ENCODE measurements at regions not wholly inside any gene's neighbourhood (a gene's known extent, or its start where the extent isn't known, plus 50 kb on each side); places are given as distances from the start of the nearest gene placed in this dataset.
A peak's percentile ranks its signal among the peaks of the same experiment; 100 is the strongest.

DNA sequence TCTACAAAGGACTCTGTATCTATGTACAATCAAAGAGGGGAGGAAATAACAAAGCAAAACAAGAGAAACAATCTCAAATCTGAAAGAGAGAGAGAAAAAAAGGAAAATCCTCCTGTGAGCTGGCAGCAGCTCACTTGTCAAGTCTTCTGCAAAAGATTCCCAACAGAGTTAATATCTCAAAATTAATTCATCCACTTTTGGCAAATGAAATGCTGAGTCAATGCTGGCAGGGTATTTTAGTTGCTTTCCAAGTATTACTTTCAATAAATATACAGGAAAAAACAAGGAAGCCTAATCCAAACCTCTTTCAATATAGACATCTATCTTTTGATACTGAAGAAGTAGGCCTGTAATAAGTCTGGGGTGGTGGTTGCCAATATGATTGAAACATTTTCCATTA lies 613.9 kb upstream of the NEGR1 start:
- no peak for DNase-seq

DNA sequence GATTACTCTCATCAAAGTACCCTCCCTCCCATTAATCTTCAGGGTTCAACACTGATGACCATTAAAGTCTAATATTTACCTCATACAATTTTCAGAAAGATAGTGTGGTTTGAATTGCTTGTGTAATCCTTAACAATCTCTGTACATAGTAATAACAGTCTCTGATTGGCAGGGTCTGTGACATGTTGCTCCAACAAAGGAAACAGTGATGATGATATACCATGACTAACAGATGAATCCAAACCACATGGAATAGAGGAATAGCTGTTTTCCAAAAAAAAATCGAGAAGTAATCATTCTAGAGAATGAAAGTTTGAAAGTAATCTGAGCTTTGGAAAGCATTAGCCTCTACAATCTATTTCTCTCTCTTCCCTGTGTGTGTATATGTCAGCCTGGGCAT lies 610.1 kb upstream of the NEGR1 start:
- DNase-seq: peak; percentile 89

DNA sequence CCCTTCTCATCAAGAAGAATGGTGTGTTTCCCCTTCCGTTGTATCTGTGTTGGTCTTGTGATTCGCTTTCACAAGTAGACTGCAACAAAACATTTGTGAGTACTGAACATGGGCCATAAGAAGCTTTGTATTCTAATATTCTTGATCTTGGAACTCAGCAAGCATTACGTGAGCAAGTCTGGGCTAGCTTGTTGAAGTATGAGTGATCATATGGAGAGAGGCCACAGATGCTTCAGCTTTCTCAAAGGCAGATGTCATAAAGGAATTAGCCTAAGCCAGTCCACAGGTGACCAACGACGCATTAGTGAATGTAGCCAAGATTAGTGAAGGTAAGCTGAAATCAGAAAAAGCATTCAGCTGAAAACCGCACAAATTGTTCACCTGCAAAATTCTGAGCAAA lies 609.6 kb upstream of the NEGR1 start:
- peak; percentile 11 for DNase-seq

DNA sequence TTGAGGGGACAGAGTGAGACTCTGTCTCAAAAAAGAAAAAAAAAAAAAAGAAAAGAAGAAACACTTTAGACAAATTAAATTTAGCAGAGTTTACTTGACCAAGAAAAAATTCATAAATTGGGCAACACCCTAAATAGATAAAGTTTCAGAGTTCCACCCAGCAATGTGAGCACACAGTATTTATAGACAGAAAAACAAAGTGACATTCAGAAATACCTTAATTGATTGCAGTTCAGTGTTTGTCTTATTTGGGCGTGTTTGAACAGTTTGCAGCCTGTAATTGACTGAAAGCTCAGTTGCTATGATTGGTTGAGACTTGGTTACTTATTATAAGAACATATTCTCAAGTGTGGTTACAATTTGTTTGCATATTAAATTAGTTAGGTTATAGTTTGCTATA lies 603.5 kb upstream of the NEGR1 start:
- no peak for DNase-seq

DNA sequence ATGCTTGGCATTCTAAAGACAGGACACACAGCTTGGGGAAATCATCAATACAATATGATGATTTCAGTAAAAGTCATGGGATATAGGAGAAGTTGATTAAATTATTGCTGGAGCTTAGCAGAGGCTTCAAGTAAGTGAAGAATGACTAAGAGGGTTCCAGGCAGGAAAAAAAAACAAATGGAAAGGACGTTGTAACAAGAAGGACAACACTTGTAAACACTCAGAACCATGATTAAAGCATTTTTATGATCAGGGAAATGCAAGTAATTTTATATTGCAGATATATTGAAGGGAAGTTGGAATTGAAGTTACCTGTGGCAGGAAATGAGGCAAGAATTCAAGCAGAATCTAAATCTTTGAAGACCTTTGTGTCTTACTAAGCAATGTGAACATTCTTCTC lies 602.7 kb upstream of the NEGR1 start:
- no peak for DNase-seq

DNA sequence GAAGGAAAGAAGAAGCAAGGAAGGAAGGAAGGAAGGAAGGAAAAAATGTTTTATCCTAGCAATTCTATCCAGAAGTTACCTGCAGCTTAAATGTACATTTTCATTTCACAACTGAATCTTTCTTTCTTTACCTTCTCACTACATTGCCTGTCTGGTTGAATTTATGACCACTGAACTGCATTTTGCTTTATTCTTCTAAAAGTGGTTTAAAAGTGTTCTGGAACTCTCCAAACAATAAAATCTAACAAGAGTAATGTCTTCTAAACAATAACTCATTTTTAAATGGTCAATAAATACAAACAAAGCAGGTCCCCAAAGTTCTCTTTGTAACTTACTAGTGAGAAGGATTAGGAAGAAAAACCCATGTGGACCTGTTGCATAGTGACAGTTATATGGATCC lies 587.5 kb upstream of the NEGR1 start:
- no peak for DNase-seq

DNA sequence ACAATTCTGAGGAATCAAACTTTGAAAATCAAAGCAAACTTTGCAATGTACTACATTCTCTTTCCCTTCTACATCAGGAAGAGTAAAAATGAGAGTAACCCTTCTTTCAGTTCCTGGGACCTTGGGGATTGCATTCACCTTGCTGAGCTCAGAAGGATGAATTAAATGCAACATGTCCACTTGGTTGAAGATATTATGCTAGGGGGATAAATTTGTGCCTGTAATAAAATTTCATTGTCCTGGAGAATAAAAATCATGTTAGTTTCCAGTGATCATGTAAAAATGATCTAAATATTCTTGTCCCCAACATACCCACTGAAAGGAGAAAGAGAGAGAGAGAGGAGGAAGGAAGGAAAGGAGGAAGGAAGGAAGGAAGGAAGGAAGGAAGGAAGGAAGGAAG lies 587.1 kb upstream of the NEGR1 start:
- DNase-seq: no peak

DNA sequence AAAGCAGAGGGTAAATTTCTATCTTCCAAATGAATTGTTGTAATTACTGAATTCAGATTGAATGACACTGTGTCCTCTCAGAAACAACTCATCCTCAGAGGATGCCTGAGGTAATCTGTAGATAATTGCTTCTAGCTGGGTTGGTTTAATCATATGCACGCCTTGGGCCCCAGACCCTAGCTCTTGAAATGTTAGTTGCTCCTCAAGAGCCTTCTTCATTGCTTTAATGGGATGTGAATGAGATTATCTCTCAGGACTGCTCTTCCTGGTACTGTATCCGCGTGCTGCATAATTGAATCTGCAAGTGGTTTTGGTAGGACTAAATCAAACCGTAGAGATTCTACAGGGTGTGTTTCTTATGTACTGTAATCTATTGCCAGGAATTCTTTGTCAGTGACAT lies 569.3 kb upstream of the NEGR1 start:
- DNase-seq: no peak

DNA sequence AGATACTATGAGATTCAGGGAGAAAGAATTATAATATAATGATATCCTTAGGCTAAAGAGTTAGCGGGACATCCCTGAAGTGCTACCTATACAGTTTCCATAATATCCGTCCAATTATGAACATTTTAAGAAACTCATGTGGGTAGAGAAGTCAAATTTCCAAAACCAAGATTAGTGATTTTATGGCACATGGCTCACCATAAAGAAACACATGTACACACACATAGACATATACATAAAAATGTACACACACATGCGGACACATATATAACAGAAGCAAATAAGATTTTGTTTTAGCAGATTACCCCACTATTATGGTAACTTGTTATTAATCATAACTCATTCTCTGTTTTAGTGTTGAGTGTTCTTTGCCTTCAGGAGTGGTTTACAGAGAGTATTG lies 566.7 kb upstream of the NEGR1 start:
- no peak for DNase-seq

DNA sequence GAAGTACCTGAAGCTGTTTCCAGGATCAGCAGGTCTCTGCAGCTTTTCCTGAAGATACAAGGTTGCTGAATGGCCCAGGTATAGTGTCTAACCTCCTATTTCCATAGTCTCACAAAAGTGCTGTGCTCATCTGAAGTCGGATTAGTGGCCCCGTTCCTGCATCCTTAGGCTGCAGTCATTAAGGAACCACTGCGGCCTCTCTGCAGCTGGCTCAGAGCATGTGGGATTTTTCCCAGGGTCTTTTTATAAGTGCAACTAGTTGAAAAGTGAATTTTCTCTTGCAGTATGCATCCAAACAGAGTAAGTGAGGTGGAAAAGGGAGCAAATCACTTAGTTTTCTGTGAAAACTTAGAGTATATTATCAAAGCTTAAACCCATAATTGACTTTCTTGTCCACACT lies 565.3 kb upstream of the NEGR1 start:
- DNase-seq: no peak

DNA sequence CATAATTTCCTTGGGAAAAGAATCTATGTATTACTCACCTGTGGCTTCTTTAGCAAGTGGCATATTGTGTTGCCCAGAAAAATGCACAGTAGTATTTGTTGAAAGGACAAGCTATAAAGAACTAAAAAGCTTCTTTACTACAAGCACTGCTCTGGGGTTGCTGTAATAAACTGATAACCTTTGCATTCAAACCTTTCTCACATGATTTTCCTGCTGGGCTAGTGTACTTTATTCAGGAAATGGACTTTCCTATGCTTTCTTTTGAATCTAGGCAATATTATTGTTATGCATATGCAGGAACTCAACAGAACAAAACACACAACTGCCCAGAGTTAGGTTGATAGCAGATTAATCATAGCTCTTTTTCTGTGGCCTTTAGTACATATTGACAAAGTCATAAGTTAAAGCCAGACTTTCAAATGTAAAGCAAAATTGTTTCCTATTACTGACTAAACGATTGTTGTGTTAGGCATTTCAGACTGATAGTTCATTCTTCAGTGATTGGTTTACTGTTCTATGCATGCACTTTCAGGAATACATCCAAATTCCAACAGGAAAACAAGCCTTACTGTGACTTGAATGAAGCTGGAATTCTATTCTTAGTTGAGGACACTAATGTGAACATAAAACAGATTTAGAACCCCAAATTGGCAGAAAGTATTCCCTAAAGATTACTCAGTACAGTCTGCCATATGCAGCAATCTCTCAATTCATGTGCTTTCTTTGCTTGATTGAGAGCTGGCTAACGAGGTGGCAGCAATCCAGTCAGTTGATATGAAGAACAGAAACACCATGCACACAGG lies 564.3 kb upstream of the NEGR1 start:
- no peak for DNase-seq

DNA sequence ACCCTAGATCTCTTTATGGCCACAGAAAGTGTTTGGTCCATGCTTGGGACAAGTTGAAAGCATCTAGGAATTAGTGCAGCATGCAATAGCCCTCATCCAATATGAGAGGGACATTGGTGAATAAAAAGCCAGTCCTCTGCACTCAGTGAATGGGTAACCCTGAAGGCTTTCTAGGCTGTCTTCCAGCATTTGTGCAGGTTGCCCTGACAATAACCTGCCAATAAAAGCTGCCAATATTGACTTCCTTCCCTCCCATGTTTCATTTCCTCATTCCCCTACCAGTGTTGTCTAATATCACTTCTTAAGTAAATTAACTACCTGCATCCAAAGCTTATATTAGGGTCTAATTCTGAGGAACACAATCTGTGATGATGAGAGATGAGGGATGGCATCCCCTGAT lies 563.6 kb upstream of the NEGR1 start:
- DNase-seq: no peak

DNA sequence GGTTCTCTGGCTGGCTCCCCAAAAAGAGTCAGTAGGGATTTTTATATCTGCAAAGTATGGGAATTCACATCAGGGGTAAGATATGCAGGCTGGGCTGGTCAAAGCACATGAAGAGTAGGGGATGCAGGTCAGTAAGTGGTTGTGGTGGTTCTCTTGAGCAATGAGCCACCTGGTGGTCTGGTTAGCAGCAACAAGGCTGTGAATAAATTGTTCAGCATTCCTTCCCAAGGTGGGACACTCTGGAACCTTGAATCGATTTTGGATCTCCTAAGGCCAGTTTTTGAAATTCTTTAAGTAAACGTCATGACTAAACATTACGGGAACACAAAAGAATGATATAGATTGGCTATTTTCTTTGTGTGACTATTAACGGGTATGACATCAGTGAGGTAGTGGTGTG lies 563.0 kb upstream of the NEGR1 start:
- peak; percentile 18 for DNase-seq

DNA sequence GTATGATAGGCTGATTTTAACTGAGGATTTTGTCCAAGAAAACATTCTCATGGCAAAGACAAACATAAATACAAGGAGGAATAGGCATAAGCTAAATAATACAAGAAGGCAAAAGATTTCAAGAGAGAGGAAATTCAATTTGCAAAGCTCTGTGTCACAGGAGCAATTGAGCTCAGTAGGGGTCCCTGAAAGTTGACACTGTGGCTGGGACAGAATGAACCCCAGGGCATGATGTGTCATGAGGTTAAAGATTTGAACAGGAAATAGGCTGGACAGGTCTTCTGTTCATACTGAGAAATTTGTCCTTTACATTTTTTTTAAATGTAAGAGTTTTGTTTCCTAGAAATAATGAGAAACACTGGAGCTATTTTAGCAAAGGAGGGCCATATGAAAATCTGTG lies 555.4 kb upstream of the NEGR1 start:
- no peak for DNase-seq

DNA sequence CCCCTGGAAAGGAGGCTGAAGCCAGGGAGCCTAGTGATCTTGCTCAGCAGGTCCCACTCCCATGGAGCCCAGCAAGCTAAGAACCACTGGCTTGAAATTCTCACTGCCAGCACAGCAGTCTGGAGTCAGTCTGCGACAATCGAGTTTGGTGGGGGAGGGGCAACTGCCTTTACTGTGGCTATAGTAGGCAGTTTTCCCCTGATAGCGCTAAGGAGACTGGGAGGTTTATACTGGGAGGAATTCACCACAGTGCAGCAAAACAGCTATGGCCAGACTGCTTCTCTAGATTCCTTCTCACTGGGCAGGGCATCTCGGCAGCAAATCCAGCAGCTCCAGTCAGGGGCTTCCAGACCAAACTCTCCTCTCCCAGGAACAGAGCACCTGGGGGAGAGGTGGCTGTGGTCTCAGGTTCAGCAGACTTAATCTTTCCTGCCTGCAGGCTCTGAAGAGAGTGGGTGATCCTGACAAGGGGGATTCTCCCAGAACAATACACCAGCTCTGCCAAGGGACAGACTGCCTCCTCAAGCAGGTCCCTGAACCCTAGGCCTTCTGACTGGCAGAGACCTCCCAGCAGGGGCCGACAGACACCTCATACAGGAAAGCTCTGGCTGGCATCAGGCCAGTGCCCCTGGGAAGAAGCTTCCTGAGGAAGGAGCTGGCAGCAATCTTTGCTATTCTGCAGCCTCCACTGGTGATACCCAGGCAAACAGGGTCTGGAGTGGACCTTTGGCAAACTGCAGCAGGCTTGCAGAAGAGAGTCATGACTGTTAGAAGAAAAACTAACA lies 548.5 kb upstream of the NEGR1 start:
- DNase-seq: no peak

DNA sequence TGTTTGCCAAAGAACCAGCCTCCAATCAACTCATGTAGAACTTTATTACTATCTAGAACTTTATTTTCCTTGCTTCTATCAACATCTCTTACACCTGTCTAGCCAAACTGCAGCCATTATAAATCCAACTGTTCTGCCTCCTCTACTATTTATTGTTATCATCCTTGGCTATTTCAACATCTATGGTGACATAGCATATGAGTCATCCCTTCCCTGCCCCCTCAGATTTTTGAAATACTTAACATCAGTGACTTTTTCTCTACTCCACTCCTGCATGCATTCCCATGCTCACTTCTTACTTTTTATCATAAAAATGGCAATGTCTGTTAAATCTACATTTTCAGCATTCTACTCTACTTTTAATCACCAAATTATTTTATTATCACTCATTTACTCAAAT lies 544.9 kb upstream of the NEGR1 start:
- peak; percentile 72 for DNase-seq

DNA sequence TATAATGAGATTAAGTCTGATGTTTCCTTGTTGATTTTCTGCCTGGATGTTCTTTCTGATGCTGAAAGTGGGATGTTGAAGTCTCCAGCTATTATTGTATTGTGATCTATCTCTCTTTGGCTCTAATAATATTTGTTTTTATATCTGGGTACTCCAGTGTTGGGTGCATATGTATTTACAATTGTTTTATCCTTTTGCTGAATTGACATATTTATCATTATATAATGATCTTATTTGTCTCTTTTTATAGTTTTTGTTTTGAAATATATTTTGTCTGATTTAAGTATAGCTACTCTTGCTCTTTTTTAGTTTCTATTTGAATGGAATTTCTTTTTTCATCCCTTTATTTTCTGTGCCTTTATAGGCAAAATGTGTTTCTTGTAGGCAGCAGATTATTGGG lies 522.2 kb upstream of the NEGR1 start:
- no peak for DNase-seq

DNA sequence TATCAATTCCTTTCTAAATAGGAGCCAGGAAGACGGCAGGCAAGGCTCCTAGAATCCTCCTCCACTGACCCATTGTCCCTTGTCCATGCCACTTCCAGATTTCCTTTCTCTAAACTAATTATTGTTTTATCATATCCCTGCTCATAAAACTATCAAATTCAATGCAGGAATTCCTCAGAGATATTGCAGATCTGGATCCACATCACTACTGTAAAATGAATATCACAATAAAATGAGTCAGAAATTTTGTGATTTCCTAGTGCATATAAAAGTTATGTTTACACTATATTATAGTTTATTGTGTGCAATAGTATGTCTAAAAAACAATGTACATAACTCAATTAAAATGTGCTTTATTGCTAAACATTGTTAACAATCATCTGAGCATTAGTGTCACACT lies 498.7 kb upstream of the NEGR1 start:
- no peak for DNase-seq

DNA sequence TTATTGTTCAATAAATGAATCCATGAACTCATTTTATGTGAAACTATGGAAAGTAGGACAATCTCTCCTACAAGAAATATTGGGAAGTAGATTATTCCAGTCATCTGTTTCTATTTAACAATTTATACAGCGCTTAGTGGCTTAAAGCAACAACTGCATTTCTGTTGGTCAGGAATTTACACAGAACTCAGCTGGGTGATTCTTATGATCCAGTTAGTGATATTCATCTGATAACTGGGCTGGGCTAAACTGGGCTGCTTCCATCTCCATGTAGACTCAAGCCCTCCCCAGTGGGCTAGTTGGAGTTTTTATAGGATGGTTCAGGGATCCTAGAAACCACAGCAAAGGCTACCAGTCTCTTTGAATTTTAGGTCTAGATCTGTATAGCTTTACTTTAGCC lies 497.9 kb upstream of the NEGR1 start:
- DNase-seq: no peak

DNA sequence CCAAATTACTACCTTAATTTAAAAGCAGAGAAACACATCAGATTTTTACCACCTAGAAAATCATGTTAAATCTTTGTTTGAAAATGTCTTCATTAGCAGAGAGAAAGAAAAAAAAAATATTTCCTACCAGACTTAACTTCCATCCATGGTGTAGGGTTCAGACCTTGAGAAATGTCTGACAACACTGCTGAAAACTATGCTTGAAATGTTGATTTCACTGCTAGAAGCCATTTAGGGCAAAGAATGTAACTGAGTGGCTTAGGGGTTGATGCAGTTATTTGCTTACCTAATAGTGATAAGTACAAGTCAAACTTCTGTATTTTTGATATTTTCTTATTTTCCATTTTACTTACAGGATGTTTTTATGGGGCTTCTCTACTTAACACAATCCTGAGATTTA lies 495.6 kb upstream of the NEGR1 start:
- DNase-seq: no peak

DNA sequence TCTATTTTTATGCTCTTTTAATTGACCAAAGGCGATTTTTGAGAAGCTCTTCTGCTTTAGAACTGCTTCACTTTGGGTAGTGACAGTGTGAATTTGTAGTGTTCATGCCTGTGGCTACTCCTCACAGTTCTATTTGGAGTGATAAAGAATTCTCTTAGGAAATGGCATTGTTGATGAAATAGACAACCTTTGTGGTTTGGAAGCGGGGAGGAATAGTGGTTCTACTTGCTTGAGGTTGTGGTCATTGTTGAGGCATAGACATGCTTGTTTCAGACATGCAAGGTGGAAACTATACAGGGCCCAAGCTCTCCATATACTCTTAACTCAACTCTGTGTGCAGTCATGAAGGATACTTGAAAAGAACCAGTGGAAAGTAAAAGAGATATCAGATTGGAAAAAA lies 481.1 kb upstream of the NEGR1 start:
- DNase-seq: no peak

DNA sequence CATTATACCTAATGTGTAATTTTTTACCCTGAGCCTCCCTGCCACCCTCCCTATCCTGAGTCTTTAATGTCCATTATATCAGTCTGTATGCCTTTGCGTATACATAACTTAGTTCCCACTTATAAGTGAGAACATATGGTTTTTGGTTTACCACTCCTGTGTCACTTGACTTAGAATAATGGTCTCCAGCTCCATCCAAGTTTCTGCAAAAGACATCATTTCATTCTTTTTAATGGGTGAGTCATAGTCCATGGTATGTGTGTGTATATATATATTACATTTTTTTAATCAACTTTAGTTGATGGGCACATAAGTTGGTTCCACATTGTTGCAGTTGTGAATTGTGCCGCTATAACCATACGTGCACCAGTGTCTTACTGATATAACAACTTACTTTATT lies 477.1 kb upstream of the NEGR1 start:
- no peak for DNase-seq

DNA sequence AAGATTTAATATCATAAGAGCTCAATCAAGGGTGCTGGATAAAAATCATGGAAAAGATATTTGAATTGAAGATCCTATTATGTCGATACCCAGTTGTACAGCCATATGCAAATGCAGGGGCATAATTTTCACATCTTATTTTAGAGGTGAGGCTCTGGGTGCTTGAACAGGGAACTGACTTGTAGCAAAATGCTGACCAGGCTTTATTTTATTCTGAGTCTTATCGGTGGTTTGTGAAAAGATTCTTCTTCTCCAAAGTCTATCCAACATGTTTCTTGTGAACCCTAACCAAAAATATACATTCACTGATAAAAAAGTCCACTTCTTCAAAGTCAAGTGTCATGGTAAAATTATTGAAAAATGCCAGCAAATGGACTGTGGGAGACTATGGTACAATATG lies 475.5 kb upstream of the NEGR1 start:
- no peak for DNase-seq

DNA sequence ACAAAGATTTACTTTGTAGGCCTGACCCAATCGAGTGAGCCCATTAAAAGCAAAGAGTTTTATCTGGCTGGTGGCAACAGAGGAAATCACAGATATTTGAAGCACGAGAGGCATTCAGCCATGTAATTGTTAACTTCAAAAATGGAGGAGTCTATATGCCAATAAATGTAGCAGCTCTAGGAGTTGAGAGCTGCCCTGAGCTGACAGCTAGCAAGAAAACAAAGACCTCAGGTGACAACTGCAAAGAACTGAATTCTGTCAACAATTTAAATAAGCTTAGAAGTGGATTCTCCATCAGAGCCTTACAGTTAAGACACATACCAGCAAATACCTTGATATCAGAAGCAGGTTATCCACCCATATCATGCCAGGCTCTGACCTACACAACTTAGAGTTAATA lies 463.1 kb upstream of the NEGR1 start:
- no peak for DNase-seq

DNA sequence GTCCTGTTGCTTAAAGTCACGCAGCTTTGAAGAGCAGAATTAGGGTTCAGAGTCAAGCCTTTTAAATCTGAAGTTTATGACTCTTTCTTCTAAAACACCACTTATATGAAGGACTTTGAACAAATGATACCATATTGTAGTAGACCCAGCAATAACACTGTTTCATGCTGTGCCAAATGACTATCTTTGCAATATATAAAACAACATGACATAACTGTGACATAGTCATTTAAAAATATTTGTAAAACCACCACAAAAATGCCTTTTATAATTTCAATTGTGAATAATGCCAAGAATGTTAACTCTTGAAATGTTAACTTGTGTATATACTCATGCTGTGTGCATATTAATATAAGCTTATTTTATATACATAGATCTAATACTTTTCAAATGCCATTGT lies 452.1 kb upstream of the NEGR1 start:
- DNase-seq: no peak

Data from HCEC 1CT (cell line).